ENCODE measurements at regions not wholly inside any gene's neighbourhood (a gene's known extent, or its start where the extent isn't known, plus 50 kb on each side); places are given as distances from the start of the nearest gene placed in this dataset.

DNA sequence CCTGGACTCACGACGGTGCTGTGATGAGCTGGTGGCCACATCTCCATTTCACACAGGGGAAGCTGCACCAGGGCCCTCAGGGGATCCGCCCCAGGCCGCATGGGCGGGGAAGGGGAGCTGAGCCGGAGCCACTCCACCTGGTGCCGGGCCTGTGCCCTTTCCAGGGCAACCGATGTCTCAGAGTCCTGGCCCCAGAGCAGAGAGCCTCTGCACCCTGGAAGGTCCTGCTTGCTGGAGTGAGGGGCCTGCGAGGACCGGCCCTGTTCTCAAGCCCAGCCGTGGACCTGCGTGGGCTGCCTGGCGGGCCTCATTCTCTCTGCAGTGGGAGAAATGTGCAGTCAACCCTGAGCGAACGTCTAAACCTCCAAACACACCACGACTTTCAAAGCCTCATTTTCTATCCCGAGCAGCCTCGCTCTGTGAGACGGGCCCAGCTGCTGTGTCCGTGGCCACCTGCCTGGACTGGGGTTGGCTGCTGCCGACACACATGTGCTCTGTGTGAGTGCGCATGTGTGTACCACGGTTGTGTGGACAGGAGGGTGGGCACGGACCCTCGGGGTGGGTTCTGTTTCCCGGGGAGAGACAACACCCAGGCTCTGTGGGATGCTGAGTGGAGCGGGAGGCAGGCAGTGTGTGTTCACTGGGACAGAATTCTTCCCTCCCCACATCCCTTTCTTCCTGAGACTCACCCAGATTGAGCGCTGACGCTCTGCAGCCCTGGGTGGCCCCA, 163.5 kb downstream of the KIF26A start:
- no peak overlapping the region for H4K8ac ChIP-seq (ENCODE audit: low read depth, low read length)
- H3K23ac ChIP-seq (ENCODE audit: low read length): no peak overlapping the region
- no peak overlapping the region for H3K4me3 ChIP-seq (ENCODE audit: low read depth, low read length)
- no peak overlapping the region for H4K91ac ChIP-seq (ENCODE audit: low read depth, low read length)
- H2BK12ac ChIP-seq (ENCODE audit: low read length): no peak overlapping the region
- H2BK120ac ChIP-seq (ENCODE audit: insufficient read depth, low read length, poor library complexity): no peak overlapping the region
- H2BK5ac ChIP-seq (ENCODE audit: low read depth, low read length, poor library complexity): no peak overlapping the region
- H3K18ac ChIP-seq (ENCODE audit: low read length): no peak overlapping the region
- no peak overlapping the region for H4K12ac ChIP-seq (ENCODE audit: low read depth, low read length)
- no peak overlapping the region for H2AK5ac ChIP-seq (ENCODE audit: low read length)
- H3K4me1 ChIP-seq (ENCODE audit: control insufficient read depth in 1 of 2, insufficient read depth in 2 of 2, low read length in 2 of 2): no peaks in the 10 kb centered on the region
- no peak overlapping the region for H3K9ac ChIP-seq (ENCODE audit: low read length)
- no peaks in the 10 kb centered on the region for H3K79me1 ChIP-seq (ENCODE audit: low read length)
- DNase-seq: no peak
- no CpG with 5 or more reads among the region's 29 CpGs for WGBS (ENCODE audit: extremely low coverage, insufficient coverage, insufficient read length)
- no peak overlapping the region for H3K4ac ChIP-seq (ENCODE audit: low read depth, low read length)
- no peaks in the 10 kb centered on the region for H3K36me3 ChIP-seq (ENCODE audit: control insufficient read depth in 1 of 2, insufficient read depth in 2 of 2, low read length in 2 of 2)
- H3K27ac ChIP-seq (ENCODE audit: low read depth, low read length): no peak overlapping the region
- H2AFZ ChIP-seq (ENCODE audit: insufficient read depth, low read length, poor library complexity): no peak overlapping the region
- no peak overlapping the region for H3K14ac ChIP-seq (ENCODE audit: low read length)
- H3K9me3 ChIP-seq (ENCODE audit: insufficient read depth, low read depth, low read length): peaks cover 13% of the 10 kb centered on the region
- no peaks in the 10 kb centered on the region for H3K79me2 ChIP-seq (ENCODE audit: control insufficient read depth, insufficient read depth, low read length, poor library complexity)
- H3K4me2 ChIP-seq (ENCODE audit: low read length): no peak overlapping the region
- H3K27me3 ChIP-seq (ENCODE audit: insufficient read depth, low read length): no peaks in the 10 kb centered on the region

DNA sequence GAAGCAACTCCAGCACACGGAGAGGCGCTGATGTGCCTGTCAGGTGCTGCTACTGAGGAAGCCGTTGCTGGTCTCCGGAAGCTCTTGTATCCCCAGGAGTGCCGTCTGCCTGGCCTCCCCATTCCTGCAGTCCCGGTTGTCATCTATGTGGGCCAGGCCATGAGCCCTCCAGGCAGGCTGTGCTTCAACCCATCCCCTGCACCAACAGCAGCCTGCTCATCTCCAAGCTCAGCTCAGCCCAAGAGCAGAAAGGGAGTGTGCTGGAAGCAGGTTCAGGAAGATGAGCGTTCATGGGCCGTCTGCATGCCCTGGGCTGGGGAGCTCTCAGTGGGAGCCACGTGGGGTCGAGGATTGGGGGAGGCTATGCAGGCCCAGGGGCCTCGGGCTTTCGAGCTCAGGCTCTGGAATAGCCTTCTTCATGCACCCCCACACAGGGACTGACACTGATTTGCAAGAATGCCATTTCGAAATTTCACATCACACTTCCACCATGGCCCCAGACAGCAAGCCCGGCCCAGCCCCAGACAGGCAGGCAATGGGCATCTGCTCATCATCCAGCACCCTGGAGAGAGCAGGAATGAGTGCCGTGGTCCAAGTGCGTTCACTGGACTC, 164.5 kb downstream of the KIF26A start:
- peaks cover 14% of the 10 kb centered on the region for H3K9me3 ChIP-seq (ENCODE audit: insufficient read depth, low read depth, low read length)
- H4K91ac ChIP-seq (ENCODE audit: low read depth, low read length): no peak overlapping the region
- H3K27ac ChIP-seq (ENCODE audit: low read depth, low read length): no peak overlapping the region
- H3K18ac ChIP-seq (ENCODE audit: low read length): no peak overlapping the region
- no peaks in the 10 kb centered on the region for H3K36me3 ChIP-seq (ENCODE audit: control insufficient read depth in 1 of 2, insufficient read depth in 2 of 2, low read length in 2 of 2)
- no peak overlapping the region for H4K8ac ChIP-seq (ENCODE audit: low read depth, low read length)
- no peak overlapping the region for H2BK12ac ChIP-seq (ENCODE audit: low read length)
- H2AFZ ChIP-seq (ENCODE audit: insufficient read depth, low read length, poor library complexity): no peak overlapping the region
- no peak overlapping the region for H2AK5ac ChIP-seq (ENCODE audit: low read length)
- H3K14ac ChIP-seq (ENCODE audit: low read length): no peak overlapping the region
- no peaks in the 10 kb centered on the region for H3K79me2 ChIP-seq (ENCODE audit: control insufficient read depth, insufficient read depth, low read length, poor library complexity)
- no peaks in the 10 kb centered on the region for H3K79me1 ChIP-seq (ENCODE audit: low read length)
- no peak overlapping the region for H3K4me3 ChIP-seq (ENCODE audit: low read depth, low read length)
- no peak overlapping the region for H3K9ac ChIP-seq (ENCODE audit: low read length)
- no peak overlapping the region for H2BK5ac ChIP-seq (ENCODE audit: low read depth, low read length, poor library complexity)
- no peak overlapping the region for H3K4me2 ChIP-seq (ENCODE audit: low read length)
- H4K12ac ChIP-seq (ENCODE audit: low read depth, low read length): no peak overlapping the region
- H2BK120ac ChIP-seq (ENCODE audit: insufficient read depth, low read length, poor library complexity): no peak overlapping the region
- H3K4ac ChIP-seq (ENCODE audit: low read depth, low read length): no peak overlapping the region
- DNase-seq: no peak
- no peaks in the 10 kb centered on the region for H3K27me3 ChIP-seq (ENCODE audit: insufficient read depth, low read length)
- WGBS (ENCODE audit: extremely low coverage, insufficient coverage, insufficient read length): no CpG with 5 or more reads among the region's 16 CpGs
- no peak overlapping the region for H3K23ac ChIP-seq (ENCODE audit: low read length)
- no peaks in the 10 kb centered on the region for H3K4me1 ChIP-seq (ENCODE audit: control insufficient read depth in 1 of 2, insufficient read depth in 2 of 2, low read length in 2 of 2)

DNA sequence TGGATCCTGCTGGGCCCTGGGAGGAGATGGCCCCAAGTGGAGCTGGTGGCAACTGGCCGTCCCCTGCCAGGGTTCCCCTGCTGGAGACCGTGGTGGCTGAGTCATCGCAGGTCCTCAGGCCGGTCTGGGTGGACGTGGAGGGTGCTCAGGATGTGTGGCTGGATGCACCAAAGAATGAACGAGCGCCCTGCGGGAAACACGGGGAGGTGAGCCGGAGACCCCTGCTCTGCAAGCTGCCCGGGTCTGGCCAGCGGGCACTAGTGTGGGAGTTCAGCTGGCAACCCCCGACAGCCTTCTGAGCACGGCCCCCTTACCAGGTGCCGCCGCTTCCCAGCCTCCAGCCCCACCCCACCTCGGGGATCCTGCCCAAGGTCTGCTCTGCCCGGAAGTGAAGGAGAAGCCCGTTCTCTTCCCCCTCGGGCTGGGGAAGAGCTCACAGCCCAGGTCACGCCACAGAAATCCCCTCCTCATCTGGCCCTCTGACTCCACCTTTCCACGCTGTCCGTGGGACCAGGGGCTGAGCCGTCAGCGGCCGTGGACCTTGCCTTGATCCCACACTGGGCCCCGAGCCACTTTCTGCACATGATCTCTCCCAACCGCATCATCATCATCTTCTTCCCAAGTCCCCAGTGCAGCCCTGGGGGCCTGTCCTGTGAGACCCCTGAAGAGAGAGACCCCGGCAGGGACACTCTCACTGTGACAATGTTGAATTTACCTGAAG, 165.5 kb downstream of the KIF26A start:
- H4K91ac ChIP-seq (ENCODE audit: low read depth, low read length): no peak overlapping the region
- no peak for DNase-seq
- H3K9ac ChIP-seq (ENCODE audit: low read length): no peak overlapping the region
- no peak overlapping the region for H2AK5ac ChIP-seq (ENCODE audit: low read length)
- H3K27ac ChIP-seq (ENCODE audit: low read depth, low read length): no peak overlapping the region
- no peak overlapping the region for H2AFZ ChIP-seq (ENCODE audit: insufficient read depth, low read length, poor library complexity)
- H2BK5ac ChIP-seq (ENCODE audit: low read depth, low read length, poor library complexity): no peak overlapping the region
- no peak overlapping the region for H2BK120ac ChIP-seq (ENCODE audit: insufficient read depth, low read length, poor library complexity)
- H3K14ac ChIP-seq (ENCODE audit: low read length): no peak overlapping the region
- H3K36me3 ChIP-seq (ENCODE audit: control insufficient read depth in 1 of 2, insufficient read depth in 2 of 2, low read length in 2 of 2): no peaks in the 10 kb centered on the region
- H4K8ac ChIP-seq (ENCODE audit: low read depth, low read length): no peak overlapping the region
- H3K79me2 ChIP-seq (ENCODE audit: control insufficient read depth, insufficient read depth, low read length, poor library complexity): no peaks in the 10 kb centered on the region
- no peaks in the 10 kb centered on the region for H3K4me1 ChIP-seq (ENCODE audit: control insufficient read depth in 1 of 2, insufficient read depth in 2 of 2, low read length in 2 of 2)
- H3K23ac ChIP-seq (ENCODE audit: low read length): no peak overlapping the region
- H3K79me1 ChIP-seq (ENCODE audit: low read length): no peaks in the 10 kb centered on the region
- H4K12ac ChIP-seq (ENCODE audit: low read depth, low read length): no peak overlapping the region
- no peaks in the 10 kb centered on the region for H3K27me3 ChIP-seq (ENCODE audit: insufficient read depth, low read length)
- H3K4ac ChIP-seq (ENCODE audit: low read depth, low read length): no peak overlapping the region
- H3K18ac ChIP-seq (ENCODE audit: low read length): no peak overlapping the region
- no CpG with 5 or more reads among the region's 29 CpGs for WGBS (ENCODE audit: extremely low coverage, insufficient coverage, insufficient read length)
- H3K4me2 ChIP-seq (ENCODE audit: low read length): no peak overlapping the region
- H3K4me3 ChIP-seq (ENCODE audit: low read depth, low read length): no peak overlapping the region
- no peak overlapping the region for H2BK12ac ChIP-seq (ENCODE audit: low read length)
- peaks cover 12% of the 10 kb centered on the region for H3K9me3 ChIP-seq (ENCODE audit: insufficient read depth, low read depth, low read length)

DNA sequence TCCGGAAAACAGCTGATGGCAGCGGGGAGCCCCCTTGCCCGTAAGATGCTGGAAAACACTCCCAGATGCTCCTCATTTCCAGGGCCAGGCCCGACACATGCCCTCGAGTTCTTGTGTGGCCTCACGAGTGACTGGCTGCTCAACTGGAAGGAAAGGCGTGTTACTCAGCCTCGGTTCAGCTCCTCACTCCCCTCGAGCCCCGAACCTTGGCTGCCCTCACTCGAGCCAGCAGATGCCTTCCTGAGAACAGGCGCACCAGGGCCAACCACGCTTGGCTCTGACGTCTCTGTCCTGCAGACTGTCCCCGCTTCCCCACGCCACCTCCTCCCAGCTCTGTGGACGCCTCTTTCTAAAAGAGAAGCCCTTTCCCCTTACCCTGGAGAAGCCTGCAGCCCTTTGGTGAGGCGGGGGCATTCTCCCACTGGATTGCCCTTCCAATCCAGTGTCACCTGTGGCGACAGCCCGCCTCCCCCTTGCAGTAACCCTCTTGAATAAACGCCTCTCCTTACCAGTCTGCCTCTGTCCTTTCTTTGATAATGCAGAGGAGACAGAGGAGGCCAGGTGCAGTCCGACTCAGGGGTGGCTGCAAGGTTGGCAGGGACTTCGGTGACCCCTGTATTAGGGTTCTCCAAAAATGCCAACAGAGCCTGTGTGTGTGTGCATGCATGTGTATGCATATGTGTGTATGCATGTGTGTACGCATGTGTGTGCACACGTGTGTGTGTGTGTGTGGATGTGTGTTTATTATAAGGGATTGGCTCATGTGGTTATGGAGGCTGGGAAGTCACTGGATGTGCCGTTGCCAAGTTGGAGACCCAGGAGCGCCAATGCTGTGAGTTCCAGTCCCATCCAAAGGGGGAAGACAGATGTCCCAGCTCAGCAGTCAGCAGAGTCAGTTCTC, 166.3 kb downstream of the KIF26A start:
- H3K79me1 ChIP-seq (ENCODE audit: low read length): no peaks in the 10 kb centered on the region
- H2AK5ac ChIP-seq (ENCODE audit: low read length): no peak overlapping the region
- H4K91ac ChIP-seq (ENCODE audit: low read depth, low read length): no peak overlapping the region
- no peak overlapping the region for H3K4me2 ChIP-seq (ENCODE audit: low read length)
- WGBS (ENCODE audit: extremely low coverage, insufficient coverage, insufficient read length): no CpG with 5 or more reads among the region's 27 CpGs
- no peak overlapping the region for H4K12ac ChIP-seq (ENCODE audit: low read depth, low read length)
- H4K8ac ChIP-seq (ENCODE audit: low read depth, low read length): no peak overlapping the region
- H3K27ac ChIP-seq (ENCODE audit: low read depth, low read length): no peak overlapping the region
- H3K4ac ChIP-seq (ENCODE audit: low read depth, low read length): no peak overlapping the region
- no peak overlapping the region for H3K23ac ChIP-seq (ENCODE audit: low read length)
- H2BK12ac ChIP-seq (ENCODE audit: low read length): no peak overlapping the region
- no peak overlapping the region for H3K4me3 ChIP-seq (ENCODE audit: low read depth, low read length)
- H2BK5ac ChIP-seq (ENCODE audit: low read depth, low read length, poor library complexity): no peak overlapping the region
- H3K36me3 ChIP-seq (ENCODE audit: control insufficient read depth in 1 of 2, insufficient read depth in 2 of 2, low read length in 2 of 2): no peaks in the 10 kb centered on the region
- H3K14ac ChIP-seq (ENCODE audit: low read length): no peak overlapping the region
- H3K79me2 ChIP-seq (ENCODE audit: control insufficient read depth, insufficient read depth, low read length, poor library complexity): no peaks in the 10 kb centered on the region
- no peaks in the 10 kb centered on the region for H3K4me1 ChIP-seq (ENCODE audit: control insufficient read depth in 1 of 2, insufficient read depth in 2 of 2, low read length in 2 of 2)
- H2BK120ac ChIP-seq (ENCODE audit: insufficient read depth, low read length, poor library complexity): no peak overlapping the region
- peaks cover 15% of the 10 kb centered on the region for H3K9me3 ChIP-seq (ENCODE audit: insufficient read depth, low read depth, low read length)
- no peak overlapping the region for H3K9ac ChIP-seq (ENCODE audit: low read length)
- H3K27me3 ChIP-seq (ENCODE audit: insufficient read depth, low read length): no peaks in the 10 kb centered on the region
- H2AFZ ChIP-seq (ENCODE audit: insufficient read depth, low read length, poor library complexity): no peak overlapping the region
- no peak for DNase-seq
- no peak overlapping the region for H3K18ac ChIP-seq (ENCODE audit: low read length)
